ENCODE measurements at regions not wholly inside any gene's neighbourhood (a gene's known extent, or its start where the extent isn't known, plus 50 kb on each side); places are given as distances from the start of the nearest gene placed in this dataset.

GRCh38 chr12:42742716-42743115 lies 153.2 kb upstream of the PRICKLE1 start:
- Histone ChIP-seq H3K4me1 (ENCODE audit: control insufficient read depth, extremely low read depth, insufficient read depth, low read length) (no peaks in the 10 kb centered on the region), H3K9me3 (replicated peaks; ENCODE audit: control insufficient read depth, insufficient read depth, low read length) (no peaks in the 10 kb centered on the region), H3K27ac (ENCODE audit: insufficient read depth, low read depth, low read length) (no peak overlapping the region), H3K4me2 (ENCODE audit: insufficient read depth, low read length) (no peak overlapping the region), H3K9me1 (replicated peaks; ENCODE audit: control insufficient read depth, extremely low read depth, insufficient read depth, low read length) (no peaks in the 10 kb centered on the region), H4K20me1 (replicated peaks; ENCODE audit: control insufficient read depth, extremely low read depth, insufficient read depth, low read length) (no peaks in the 10 kb centered on the region), H2AFZ (ENCODE audit: low read depth, low read length) (no peak overlapping the region), H3K36me3 (ENCODE audit: control insufficient read depth in 2 of 2, extremely low read depth in 1 of 2, insufficient read depth in 2 of 2, low read length in 2 of 2) (no peaks in the 10 kb centered on the region), H3K79me2 (ENCODE audit: control insufficient read depth, insufficient read depth, low read length) (no peaks in the 10 kb centered on the region), H3K27me3 (ENCODE audit: control insufficient read depth in 2 of 2, insufficient read depth in 2 of 2, low read length in 2 of 2) (no peaks in the 10 kb centered on the region), H3K4me3 (replicated peaks in 1 of 3; ENCODE audit: insufficient read depth in 1 of 3, low read depth in 1 of 3, low read length in 3 of 3) (no peak overlapping the region), H3K9ac (replicated peaks; ENCODE audit: extremely low read depth, insufficient read depth, low read length) (no peak overlapping the region)
- ChIA-PET POLR2A (no interaction called here), CTCF (no interaction called here)
- intact Hi-C loops (cut with micrococcal nuclease) (no loop called here), dilution Hi-C loops (cut with MboI; ENCODE audit: extremely low pct_ligation_motif_present, low sequenced_read_pairs) (no loop called here)
- no peak for DNase-seq (ENCODE audit: low read depth, low spot score)
- BruUV-seq (replicated peaks) = no TSS peak
- FAIRE-seq = no peak
- TF ChIP-seq POLR2A (IDR thresholded peaks at IDR 0.05; ENCODE audit: low read depth, low read length) (no peak), CTCF (IDR thresholded peaks at IDR 0.05; ENCODE audit: extremely low read depth in 1 of 2, insufficient read depth in 1 of 2, low read depth in 1 of 2, low read length in 2 of 2) (no peak), GATA2 (IDR thresholded peaks at IDR 0.05; ENCODE audit: insufficient read depth, insufficient read length, low read depth, low read length) (no peak), FOS (IDR thresholded peaks at IDR 0.05; ENCODE audit: borderline replicate concordance, insufficient read depth, low read length) (no peak), POLR2AphosphoS5 (IDR thresholded peaks at IDR 0.05; ENCODE audit: insufficient read depth, low read depth, low read length) (no peak), JUN (IDR thresholded peaks at IDR 0.05; ENCODE audit: borderline replicate concordance, insufficient read depth, insufficient read length, low read depth) (no peak), MAX (IDR thresholded peaks at IDR 0.05; ENCODE audit: insufficient read depth, insufficient read length) (no peak), MYC (IDR thresholded peaks at IDR 0.05; ENCODE audit: low read depth, low read length) (no peak), EZH2 (IDR thresholded peaks at IDR 0.05; ENCODE audit: borderline replicate concordance, low read depth, low read length, severe bottlenecking) (no peak)

Data from endothelial cell of umbilical vein (primary cell).